Smooth muscle cell of the brain vasculature (primary cell): ENCODE measurements at regions not wholly inside any gene's neighbourhood (a gene's known extent, or its start where the extent isn't known, plus 50 kb on each side); places are given as distances from the start of the nearest gene placed in this dataset.
"Not testable (repeated sequence)": the region's sequence is repeated elsewhere in the genome, so short reads cannot be mapped to it uniquely, and the experiment has no call there.

Source experiments
- DNase-seq: peaks from one replicate; pipeline ENCODE4 v3.0.0-alpha.2; 2012; ENCODE audit warnings: low read depth, low spot score

DNA sequence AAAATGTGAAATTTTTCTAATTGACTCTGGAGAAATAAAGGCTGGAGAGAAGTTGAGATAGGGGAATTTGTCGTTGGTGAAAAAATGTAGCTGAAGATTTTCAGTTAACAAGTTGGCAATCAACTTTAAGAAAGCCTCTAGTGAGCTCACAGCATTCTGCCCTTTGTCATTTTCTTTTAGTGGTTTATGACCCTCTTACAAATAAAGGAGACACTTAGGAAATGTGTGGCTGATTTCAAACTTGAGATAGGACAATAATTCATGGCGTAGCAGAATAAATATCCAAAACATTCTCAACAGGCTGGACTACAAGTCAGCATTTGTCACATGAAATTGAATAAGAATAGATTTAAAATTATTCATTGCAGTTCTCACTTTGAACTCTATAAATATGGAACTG, 412.5 kb upstream of the SPHKAP start:
- DNase-seq = no peak

DNA sequence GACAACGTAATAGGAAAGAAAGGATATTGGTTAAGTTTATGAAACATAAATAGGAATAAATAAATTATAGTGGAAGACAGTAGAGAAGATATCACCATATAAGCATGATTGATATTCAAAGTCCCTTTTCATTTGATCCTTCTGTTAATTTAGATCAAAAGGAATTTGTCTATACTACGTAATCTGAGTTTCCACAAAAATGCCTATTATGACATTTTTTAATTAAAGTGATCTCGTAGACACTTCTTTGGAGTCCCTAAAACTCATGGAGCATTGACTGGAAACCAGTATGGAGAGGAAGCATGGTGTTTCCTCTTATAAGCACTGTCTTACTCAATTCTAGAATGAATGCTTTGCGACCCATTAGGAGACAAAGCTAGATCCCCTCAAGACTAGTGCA, 411.4 kb upstream of the SPHKAP start:
- no peak for DNase-seq

DNA sequence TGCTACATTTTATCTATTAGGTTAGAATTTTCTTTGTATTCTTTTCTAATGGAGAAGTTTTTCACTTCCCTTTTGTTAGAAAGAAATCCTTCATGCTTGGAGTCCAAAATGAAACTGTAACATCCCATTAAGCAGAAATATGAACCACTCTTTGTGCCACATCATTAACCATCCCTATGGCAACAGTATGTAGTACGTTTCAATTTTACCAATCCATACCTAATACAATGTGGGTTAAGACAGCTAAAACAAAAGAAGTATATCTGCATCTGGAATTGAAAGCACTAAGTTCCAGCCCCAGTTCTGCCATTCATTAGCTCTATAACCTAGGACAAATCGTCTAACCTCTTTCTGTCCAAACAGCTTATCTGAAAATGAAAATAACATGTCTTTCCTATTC, 409.2 kb upstream of the SPHKAP start:
- DNase-seq = no peak

DNA sequence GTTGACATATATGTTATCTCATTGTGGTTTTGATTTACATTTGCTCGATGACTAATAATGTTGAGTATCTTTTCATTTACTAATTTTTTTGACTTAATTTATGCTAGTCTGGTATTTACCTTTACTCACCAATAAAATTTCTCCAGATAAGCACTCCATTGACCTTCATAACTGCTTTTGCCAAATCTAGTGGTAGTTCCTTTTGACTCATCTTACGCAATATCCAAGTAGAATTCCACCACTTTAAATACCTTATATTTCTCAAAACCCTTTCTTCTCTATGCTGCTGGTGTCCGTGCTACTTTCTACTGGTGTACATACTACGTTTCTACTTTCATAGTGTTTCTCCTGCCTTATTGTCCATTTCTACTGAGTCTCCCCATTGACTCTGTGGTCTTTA, 407.6 kb upstream of the SPHKAP start:
- no peak for DNase-seq

DNA sequence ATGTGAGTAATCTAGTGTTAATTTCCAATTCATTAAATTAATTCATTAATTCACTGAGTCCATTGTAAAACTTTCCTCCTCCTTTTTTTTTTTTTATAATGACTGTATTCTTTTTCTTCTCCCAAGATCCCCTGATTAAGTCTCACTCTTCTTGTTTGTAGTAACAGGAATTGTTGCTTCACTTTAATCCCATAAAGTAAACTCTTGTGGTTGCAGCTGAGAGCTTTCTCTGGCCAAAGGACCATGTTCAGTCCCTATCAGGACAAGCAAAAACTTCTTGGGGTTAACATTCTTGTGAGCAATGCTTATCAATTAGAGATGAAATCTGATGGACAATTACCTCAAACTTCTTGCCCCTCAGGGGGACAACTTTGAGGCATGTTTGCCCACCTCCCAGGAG, 400.2 kb upstream of the SPHKAP start:
- no peak for DNase-seq

DNA sequence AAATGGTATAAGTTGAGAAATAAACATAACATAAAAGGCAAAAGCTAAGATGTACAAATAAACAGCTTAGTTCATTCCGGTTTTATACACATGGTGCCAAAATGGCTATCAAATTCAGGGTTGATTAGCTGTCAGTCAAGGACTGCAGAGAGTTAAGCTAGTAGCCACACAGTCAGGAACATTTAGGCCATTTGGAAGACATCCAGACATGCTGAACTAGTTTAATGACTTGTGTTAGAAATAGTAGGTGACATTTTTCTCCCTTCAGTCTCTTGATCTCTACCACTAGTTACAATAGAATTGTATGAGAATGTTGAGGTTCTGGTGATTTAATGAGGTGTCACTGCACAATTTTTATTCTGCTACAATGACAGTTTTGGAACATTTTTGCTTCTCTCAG, 394.4 kb upstream of the SPHKAP start:
- no peak for DNase-seq

DNA sequence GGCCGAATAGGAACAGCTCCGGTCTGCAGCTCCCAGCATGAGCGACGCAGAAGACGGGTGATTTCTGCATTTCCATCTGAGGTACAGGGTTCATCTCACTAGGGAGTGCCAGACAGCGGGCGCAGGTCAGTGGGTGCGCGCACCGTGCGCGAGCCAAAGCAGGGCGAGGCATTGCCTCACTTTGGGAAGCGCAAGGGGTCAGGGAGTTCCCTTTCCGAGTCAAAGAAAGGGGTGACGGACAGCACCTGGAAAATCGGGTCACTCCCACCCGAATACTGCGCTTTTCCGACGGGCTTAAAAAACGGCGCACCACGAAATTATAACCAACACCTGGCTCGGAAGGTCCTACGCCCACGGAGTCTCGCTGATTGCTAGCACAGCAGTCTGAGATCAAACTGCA, 386.8 kb upstream of the SPHKAP start:
- DNase-seq = not testable (repeated sequence)

DNA sequence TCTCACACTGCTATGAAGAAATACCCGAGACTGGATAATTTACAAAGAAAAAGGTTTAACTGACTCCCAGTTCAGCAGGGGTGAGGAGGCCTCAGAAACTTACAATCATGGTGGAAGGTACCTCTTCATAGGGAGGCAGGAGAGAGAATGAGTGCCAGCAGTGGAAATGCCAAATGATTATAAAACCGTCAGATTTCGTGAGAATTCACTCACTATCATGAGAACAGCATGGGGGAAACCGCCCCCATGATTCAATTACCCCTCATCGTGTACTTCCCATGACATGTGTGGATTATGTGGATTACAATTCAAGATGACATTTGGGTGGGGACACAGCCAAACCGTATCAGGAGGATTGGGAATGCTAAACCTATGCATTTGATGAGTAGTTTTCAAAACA, 380.3 kb upstream of the SPHKAP start:
- no peak for DNase-seq

DNA sequence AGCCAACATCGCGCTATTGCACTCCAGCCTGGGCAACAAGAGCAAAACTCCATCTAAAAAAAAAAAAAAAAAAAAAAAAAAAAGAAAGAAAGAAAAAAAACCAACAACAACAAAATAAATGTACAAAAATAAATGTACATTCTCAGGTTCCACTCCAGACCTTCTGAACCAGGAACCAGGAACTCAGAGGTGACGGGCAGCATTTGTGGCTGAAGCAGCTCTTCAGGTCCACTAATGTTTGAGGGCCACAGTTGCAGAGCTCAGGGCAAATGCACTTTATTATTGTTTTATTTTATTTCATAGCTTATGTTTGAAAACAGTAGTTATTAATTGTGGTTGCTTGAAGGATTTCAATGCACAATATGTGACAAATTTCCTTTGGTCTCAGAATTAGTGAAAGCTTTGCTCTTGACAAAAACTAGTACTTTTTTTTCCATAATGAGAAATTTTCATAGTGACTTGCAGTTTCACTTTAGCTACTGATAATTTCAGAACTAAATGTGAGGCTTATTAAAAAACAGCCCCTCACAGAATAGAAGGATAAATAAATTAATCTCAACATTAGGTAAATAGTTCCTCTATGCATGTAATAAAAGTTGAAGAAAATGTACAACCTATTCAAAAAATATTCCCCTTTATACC, 378.4 kb upstream of the SPHKAP start:
- DNase-seq = no peak

DNA sequence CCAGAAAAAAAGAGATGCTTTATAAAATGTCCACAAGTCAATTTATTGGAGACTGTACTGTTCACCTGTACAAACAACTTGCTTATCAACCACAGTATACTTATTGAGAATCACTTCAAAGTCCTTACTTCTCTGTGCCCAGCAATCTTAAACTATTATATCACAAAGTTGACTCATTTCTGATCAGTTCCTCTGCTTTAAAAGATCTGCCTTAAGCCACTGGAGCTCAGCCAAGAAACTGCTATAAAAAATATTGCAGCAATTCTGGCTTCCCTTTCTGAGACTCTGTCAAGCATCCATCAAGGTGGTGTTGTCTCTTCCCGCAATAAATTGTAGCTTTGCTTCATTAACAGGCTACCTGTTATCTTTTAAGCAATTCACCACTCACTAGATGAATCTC, 375.2 kb upstream of the SPHKAP start:
- no peak for DNase-seq

DNA sequence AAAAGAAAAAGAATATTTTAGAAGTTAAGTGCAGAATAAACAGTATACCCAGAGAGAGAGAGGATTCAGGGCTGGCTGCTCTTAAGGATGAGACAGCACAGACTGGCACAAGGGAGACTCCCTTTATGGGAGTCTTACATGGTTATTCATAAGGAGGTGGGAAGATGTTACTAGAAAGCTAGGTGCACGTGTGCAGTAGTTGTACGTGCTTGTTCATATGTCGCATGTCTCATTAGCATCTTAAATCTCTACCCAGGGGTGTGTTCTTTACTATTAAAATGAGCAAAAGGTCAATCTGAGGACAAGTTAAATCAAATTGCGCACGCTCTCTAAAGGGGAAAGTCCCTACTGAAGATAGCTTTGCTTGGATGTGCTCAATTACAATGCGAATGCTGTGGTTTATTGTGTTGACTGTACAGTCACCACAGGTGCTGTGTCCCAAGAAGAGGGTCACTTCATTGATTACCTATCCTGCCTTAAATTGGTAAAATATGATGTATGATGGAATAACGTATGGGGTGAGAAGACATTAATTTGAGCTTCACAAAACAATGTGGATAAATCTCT, 368.0 kb upstream of the SPHKAP start:
- no peak for DNase-seq

DNA sequence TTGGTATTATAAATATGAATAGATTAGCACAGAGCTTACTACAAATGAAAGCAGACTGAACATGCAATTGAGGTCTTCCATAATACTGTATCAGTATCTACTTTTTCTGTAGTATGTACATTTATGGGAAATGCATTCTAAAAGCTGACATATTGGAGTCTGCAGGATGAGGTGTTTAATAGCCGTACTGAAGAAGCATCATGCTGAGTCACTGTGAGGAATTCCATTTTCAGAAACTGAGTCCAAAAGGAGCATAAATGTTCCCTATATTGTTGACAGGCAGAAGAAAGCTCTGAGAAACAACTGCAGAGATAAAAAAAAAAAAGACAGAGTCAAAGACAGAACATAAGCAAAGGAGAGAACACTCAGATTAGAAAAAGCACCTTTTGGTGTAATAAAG, 366.7 kb upstream of the SPHKAP start:
- no peak for DNase-seq

DNA sequence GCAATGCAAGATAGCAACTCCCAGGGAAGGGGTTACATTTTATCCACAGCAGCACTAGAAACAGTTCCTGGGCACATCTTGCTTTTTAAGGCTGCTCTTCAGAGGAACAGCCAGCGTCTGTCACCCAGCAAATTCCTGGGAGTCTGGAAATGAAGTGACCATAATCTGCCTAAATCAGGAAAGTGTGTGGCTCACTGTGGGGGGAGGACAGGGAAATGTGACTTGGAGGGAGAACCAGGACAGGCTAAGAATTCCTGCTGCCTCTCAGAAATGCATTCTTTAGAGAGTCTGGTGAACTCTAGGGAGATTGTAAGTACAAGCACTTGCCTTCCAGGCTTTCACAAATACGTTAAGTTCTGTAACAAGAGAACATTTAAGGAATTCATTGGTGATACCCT, 364.3 kb upstream of the SPHKAP start:
- DNase-seq = no peak

DNA sequence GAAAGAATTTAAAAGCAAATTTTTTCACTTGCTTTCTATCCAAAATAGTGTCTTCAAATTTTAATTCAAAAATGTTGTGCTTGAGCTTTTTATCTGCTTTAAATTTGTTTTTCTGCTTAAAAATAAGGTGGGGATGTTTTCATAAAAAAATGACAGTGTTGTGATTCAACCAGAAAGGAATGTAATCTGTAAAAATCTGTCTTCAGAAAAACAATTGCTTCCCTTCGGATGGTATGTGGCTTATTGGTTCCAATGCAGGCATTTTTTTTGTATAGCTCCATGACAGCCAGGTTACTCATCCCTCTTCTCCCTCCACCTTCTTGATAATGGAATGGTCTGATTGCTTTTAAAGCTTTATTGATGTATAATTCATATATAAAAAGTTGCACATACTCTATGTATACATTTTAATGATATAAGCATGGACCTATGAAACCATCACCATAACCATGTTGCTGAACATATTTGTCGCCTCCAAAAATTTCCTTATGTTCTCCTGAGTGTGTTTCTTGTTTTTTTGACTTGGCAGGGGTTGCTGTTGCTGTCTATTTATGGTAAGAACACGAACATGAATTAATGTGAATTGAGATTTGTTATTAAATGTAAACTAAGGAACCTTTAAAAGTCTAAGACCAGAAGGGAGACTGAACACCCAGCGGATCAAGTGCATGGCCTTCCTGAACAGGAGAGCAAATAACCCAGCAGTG, 363.7 kb upstream of the SPHKAP start:
- no peak for DNase-seq

DNA sequence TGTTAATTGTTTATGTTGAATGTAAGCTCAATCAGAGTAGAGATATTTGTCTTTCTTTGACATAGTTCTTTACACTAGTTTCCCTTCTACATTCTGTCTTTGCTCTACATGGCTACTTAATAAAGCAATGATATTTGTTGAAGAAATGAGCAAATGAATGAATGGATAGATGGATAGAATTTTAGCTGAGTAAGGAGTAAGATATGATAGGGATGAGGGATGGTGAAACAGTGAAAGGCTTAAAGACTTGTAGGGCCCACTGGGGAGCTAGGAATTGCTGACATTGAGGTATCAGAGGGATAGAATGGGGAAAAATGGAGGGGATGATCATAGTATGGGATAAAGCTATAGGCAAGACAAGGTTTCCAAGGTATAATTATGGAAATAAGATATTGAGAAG, 361.6 kb upstream of the SPHKAP start:
- DNase-seq = no peak

DNA sequence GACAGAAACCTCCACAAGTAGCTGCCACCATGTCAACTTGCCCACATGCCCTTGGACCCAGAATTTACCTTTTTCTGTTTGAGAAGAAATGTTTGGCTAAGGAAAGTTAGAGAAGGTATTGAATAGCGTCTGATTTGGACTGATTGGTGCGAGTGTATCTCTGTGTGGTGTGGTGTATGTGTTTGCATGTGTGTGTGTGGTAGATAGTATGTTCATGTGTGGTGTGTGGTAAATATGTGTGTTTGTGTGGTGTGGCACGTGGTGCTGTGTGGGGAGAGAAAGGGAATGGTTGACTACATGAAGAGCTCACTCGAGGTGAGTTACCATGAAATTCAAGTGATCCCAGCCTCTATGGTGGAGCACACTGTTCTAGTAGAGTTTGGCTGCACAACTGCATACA, 360.8 kb upstream of the SPHKAP start:
- no peak for DNase-seq

DNA sequence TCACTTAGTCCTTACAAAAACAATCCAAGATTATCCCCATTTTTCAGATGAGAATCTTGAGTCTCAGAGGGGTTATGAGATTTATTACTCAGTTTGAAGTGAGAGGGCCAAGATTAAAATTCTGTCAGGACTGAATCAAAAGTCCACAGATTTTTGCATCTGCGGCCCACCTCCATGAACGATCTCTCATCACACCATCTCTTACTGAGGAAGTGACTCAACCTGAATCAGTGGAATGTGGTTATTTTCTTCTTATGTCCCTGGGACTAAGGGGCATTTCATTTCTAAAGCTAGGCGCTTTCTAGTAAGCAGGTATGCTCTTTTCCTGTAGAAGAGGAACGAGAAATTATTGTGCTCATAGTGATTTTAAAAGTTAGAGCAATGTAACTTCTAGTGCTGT, 360.3 kb upstream of the SPHKAP start:
- no peak for DNase-seq

DNA sequence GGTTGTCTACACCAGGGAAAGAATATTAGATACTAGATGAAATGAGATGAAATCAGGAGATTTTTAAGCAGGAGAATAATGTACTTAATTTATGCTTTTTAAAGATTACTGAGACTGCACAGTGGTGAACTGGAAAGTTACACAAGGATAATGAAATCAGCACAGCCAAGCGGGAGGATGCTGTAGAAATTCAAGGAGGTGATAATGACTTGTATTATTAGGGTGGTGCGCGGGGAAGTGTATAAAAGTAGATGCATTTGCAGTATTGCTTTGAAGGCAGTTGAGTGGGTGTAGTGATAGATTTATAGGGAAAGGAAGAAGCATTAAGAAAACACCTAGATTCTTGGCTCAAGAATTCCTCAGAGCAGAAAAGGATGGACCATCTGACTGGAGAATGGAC, 359.5 kb upstream of the SPHKAP start:
- no peak for DNase-seq

DNA sequence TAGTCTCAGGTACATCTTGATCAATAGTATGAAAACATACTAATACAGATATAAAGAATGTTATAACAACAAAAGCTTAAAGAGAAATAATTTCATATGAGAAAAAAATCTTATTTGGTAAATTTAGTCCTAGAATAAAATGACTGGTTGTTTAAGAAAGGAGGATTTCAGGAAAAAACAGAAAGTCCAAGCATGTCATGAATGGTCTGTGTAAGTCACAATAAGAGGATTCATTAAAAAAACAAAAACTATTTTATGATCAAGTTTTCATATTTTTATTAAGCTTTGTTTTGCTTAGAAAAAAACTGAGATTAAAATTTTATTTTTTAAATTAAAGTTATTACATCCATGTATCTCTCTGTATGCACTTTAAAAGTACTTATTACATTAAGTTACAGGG, 353.9 kb upstream of the SPHKAP start:
- DNase-seq = no peak

DNA sequence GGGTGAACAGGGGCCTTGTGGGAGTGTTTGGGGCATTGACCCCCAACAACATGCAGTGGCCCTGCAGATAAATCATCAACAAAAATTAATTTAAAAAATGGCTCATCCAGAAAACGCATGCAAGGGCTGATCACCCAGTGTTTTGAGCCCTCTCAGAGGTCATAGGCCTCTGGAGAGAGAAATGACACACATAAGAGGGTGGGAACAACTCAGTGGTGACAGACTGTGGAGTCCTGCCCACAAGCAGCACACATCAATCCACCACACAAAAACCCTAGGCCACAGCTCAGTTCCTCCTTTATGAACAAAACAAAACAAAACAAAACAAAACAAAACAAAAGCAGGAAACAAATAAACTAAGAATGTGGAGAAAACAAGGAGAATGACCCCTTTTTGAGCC, 351.7 kb upstream of the SPHKAP start:
- DNase-seq = no peak

DNA sequence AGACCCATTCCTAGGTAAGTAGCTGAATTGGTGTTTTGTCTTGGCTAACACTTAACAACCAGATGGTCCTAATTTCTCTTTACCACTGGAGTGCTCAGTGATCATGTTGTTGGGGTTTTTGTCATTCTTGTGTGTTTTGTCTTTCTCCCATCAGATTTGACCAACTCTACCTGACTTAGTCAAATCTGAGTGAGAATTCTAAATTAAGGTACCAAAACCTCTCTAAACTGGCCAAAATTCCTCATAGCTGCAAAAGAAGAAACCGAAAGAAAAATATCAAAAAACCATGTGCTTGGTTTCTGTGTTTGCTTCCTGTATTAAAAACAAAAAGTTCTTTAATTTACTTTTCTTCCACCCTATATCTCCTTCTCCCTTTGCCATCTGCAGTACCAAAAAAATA, 350.7 kb upstream of the SPHKAP start:
- no peak for DNase-seq

DNA sequence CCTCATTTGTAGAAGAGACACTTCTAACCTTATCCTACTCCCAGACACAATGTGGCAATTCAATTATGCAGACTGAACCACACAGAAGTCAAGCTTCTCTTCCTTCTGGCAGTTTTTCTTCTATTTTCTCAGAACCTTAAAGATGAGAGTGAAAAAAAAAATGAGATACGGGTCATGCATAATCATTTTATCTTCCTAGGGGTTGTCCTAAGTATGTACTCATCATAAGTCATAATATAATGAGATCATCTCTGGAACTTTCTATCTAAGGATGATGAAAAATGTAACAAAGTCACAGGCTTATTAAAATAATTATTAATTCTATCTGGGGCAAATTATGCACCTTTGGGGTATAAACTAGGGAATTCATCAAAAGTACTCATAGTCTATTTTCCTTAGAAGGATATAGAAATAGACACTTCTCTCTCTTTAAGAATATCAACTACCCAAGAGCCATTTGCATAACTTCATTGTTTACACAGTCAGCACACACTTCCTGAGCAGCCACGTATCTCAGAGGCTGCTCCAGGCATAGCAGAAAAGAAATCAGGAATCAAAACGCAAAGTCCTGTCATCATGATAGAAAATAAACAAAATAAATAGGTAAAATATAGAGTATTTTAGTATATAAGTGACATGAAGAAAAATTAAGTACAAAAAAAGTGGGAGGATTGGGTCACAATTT, 345.9 kb upstream of the SPHKAP start:
- DNase-seq = no peak

DNA sequence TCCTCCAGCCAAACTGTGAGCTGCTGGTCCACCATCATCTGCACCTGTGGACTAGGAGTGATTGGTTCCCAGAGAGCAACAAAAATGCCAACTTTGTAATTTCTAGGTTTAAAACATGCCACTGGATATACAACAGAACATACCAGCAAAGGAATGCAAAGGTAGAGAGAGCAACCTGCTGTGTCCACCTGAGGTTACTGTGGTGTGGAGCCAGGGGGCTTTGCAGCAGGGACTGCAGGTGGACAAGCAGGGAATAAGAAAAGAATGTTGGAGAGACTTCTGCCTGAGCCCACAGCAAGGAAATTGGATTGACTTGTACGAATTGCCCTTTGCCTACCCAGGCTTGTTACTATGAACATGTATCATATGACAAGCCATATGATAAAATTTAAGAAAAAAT, 345.2 kb upstream of the SPHKAP start:
- no peak for DNase-seq
